Endothelial cell (in vitro differentiated cells): ENCODE measurements at regions not wholly inside any gene's neighbourhood (a gene's known extent, or its start where the extent isn't known, plus 50 kb on each side); places are given as distances from the start of the nearest gene placed in this dataset.

Experiments used
- DNase-seq: peaks from one replicate; pipeline ENCODE4 v3.0.0; 2021; ENCODE audit warnings: low spot score
- H3K27ac Mint-ChIP-seq: one replicate; pipeline ENCODE4 v1.8.0; 2021; ENCODE audit warnings: mixed read lengths, inconsistent platforms; ENCODE audit not compliant: unreplicated experiment
- H3K27me3 Mint-ChIP-seq: one replicate; pipeline ENCODE4 v1.8.0; 2021; ENCODE audit warnings: mild to moderate bottlenecking, moderate library complexity, mixed read lengths, inconsistent platforms; ENCODE audit not compliant: unreplicated experiment
- H3K36me3 Mint-ChIP-seq: one replicate; pipeline ENCODE4 v1.8.0; 2021; ENCODE audit warnings: mild to moderate bottlenecking, low read depth, mixed read lengths, inconsistent platforms; ENCODE audit not compliant: unreplicated experiment
- H3K4me1 Mint-ChIP-seq: one replicate; pipeline ENCODE4 v1.8.0; 2021; ENCODE audit warnings: mild to moderate bottlenecking, mixed read lengths, inconsistent platforms; ENCODE audit not compliant: unreplicated experiment
- H3K4me3 Mint-ChIP-seq: one replicate; pipeline ENCODE4 v1.8.0; 2021; ENCODE audit warnings: mild to moderate bottlenecking, mixed read lengths, inconsistent platforms; ENCODE audit not compliant: unreplicated experiment
- H3K9me3 Mint-ChIP-seq: one replicate; pipeline ENCODE4 v1.8.0; 2021; ENCODE audit warnings: mixed read lengths, inconsistent platforms; ENCODE audit not compliant: unreplicated experiment
- CTCF ChIP-seq: fragments of 200-600 bp; sonication (generic); IDR thresholded peaks from one replicate; pipeline ENCODE4 v1.5.0; 2021; ENCODE audit warnings: antibody characterized with exemption; ENCODE audit not compliant: unreplicated experiment

DNA sequence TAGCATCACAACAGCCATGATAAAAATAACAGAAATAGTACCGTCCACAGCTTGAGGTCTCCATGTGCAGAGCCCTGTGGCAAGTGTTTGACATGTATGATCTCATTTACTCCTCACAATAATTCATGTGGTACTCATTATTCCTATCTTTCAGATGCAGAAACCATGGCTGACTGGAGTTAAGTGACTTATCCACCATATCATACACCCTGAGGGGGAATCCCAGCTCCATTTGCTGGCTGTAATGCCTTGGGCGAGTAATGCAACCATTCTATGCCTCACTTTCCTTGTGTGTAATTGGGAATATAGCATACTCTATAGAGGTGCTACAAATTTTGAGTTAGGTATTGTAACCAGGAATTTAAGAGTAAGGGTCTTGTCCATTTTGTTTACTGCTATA is 347.0 kb upstream of the CLINT1 start:
- TF ChIP-seq CTCF: no peak
- no peaks in the 10 kb centered on the region for H3K4me1 Mint-ChIP-seq
- no peaks in the 10 kb centered on the region for H3K9me3 Mint-ChIP-seq
- no peak for DNase-seq
- H3K4me3 Mint-ChIP-seq: no peak overlapping the region
- no peak overlapping the region for H3K27ac Mint-ChIP-seq
- H3K27me3 Mint-ChIP-seq: no peaks in the 10 kb centered on the region
- no peaks in the 10 kb centered on the region for H3K36me3 Mint-ChIP-seq

DNA sequence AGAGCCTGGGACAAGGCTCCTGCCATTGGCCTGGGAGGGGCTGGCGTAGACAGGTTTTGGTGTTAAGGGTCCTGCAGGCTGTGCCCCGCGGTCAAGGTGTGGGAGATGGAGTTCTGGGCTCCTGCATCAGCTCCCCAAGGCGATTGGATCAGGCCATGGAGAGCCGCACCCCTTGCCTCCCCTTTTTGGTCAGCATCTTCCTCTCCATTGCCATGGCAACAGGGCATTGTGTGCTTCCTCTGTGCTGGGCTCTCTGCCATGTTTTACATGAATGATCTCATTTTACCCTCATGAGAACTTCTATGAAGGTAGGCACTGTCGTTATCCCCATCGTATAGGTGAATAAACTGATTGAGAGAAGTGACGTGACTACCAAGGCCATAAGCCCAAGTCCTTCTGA is 344.3 kb upstream of the CLINT1 start:
- Mint-ChIP-seq H3K27ac (no peak overlapping the region), H3K4me1 (peaks cover 5% of the 10 kb centered on the region), H3K4me3 (no peak overlapping the region), H3K27me3 (peaks cover 1% of the 10 kb centered on the region), H3K36me3 (no peaks in the 10 kb centered on the region), H3K9me3 (no peaks in the 10 kb centered on the region)
- DNase-seq: no peak
- no peak for TF ChIP-seq CTCF

DNA sequence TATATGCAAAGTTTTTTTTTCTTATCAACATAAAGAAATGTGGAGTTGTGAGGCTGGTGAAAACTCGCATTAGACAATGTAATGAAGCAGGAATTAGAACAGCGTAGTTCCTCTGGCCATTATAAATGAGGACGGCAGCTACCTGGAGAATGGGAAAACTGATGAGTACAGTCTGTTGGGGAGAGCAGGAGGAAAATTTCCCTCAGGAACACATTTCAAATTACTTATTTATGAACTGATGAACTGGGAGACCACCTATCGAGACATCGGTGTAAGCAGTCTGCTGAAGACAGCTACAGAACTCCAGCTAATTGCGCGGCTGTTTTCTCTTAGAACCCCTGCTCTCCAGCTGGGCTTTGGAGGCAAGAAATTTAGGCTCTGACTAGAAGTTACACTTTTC is 343.9 kb upstream of the CLINT1 start:
- peaks cover 1% of the 10 kb centered on the region for H3K27me3 Mint-ChIP-seq
- no peaks in the 10 kb centered on the region for H3K9me3 Mint-ChIP-seq
- DNase-seq: no peak
- H3K27ac Mint-ChIP-seq: no peak overlapping the region
- no peak for TF ChIP-seq CTCF
- H3K36me3 Mint-ChIP-seq: no peaks in the 10 kb centered on the region
- H3K4me3 Mint-ChIP-seq: no peak overlapping the region
- peaks cover 10% of the 10 kb centered on the region for H3K4me1 Mint-ChIP-seq

DNA sequence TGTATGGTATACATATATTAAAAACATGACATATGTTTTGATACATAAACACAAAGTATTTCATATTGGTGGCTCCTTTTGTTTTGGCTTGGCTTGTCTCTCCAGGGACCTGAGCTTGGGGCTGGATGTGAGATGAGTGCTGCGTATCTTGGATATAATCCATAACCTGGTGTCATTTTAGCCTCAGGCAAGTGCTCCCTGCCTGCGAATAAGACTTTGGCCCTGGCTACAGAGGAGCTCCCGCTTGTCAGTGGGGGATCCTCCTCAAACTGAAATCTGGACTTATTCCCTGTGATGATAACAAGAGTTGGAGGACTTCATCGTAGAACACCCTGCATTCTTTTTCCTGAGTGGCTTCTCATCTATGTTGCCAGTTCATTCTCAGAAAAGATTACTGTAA is 341.7 kb upstream of the CLINT1 start:
- DNase-seq: no peak
- Mint-ChIP-seq H3K27ac (no peak overlapping the region), H3K27me3 (peaks cover 1% of the 10 kb centered on the region), H3K4me3 (no peak overlapping the region), H3K9me3 (no peaks in the 10 kb centered on the region), H3K36me3 (no peaks in the 10 kb centered on the region), H3K4me1 (peaks cover 19% of the 10 kb centered on the region)
- TF ChIP-seq CTCF: no peak

DNA sequence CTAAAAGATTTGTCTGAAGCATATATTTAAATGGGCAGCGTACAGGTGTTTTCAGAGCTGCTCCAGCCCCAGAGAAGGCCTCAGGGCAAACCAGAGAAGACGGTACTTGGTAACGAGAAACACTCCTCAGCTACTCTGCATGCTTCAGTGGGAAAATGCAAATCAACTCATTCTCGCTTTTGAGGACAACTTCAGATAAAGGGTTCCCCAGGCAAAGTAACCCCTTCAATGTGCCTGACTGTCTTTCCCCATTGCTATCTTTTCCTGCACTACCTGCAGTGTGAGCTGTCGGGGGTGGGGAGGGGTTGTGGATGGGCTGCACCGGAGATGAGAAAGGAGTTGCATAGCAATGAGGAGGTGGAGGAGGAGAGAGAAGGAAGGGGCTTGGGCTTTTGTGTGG is 339.7 kb upstream of the CLINT1 start:
- Mint-ChIP-seq H3K4me3 (no peak overlapping the region), H3K36me3 (no peaks in the 10 kb centered on the region), H3K27me3 (peaks cover 1% of the 10 kb centered on the region), H3K9me3 (no peaks in the 10 kb centered on the region), H3K4me1 (peaks cover 19% of the 10 kb centered on the region), H3K27ac (no peak overlapping the region)
- no peak for TF ChIP-seq CTCF
- DNase-seq: no peak
